Hindlimb muscle (tissue), 1 donor: ENCODE measurements at regions not wholly inside any gene's neighbourhood (a gene's known extent, or its start where the extent isn't known, plus 50 kb on each side); places are given as distances from the start of the nearest gene placed in this dataset.
A peak's percentile ranks its signal among the peaks of the same experiment; 100 is the strongest.
"Not testable (repeated sequence)": the region's sequence is repeated elsewhere in the genome, so short reads cannot be mapped to it uniquely, and the experiment has no call there.

ENCODE experiments used
- DNase-seq: peaks from one replicate; pipeline ENCODE4 v3.0.0-alpha.2; 2013

DNA sequence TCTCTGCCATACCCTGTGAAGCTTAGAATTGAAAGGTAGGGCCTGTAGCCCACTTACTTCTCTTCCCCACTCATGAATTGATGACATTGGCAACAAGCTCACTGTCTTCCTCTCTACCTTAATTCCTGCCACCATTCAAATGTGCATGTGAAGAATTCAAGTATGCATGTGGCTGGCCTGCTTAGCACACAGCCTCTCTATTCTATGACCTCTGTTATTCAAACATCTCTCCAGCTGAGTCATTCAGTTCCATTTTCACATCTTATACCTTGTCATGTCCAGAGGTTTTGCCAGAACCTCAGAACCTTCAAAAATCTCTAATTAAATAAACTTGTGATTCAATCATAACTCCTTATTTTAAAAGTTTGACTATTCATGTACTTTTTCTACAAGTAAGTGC lies 114.7 kb upstream of the MAN2A1 start:
- DNase-seq = no peak

GRCh38 chr5:109573766-109574165 lies 116.0 kb upstream of the MAN2A1 start:
- DNase-seq = no peak

DNA sequence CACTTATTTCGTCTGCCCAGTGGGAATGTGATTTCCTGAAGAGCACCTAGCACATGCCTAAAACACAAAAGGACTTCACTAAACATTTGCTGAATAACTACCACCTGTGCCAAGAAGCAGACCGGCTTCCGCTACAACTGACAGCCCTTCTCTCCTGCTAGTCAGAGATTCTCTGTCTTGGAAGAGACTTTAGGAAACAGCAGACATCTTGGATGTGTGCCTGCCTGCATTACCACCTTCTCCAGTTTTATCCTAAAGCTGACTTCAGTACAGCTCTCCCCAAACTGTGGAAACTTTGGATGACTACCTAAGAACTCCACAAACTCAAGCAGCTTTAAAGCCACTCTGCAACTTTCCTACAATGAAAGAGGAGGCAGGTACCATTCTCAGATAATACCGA lies 116.5 kb upstream of the MAN2A1 start:
- no peak for DNase-seq

- no peak for DNase-seq
Measured at GRCh38 chr5:109571785-109572184, 117.9 kb upstream of the MAN2A1 start.

GRCh38 chr5:109570362-109570874 lies 119.3 kb upstream of the MAN2A1 start:
- DNase-seq = no peak

- peak; percentile 68 for DNase-seq
Measured at GRCh38 chr5:109567374-109568044, 122.2 kb upstream of the MAN2A1 start.

DNA sequence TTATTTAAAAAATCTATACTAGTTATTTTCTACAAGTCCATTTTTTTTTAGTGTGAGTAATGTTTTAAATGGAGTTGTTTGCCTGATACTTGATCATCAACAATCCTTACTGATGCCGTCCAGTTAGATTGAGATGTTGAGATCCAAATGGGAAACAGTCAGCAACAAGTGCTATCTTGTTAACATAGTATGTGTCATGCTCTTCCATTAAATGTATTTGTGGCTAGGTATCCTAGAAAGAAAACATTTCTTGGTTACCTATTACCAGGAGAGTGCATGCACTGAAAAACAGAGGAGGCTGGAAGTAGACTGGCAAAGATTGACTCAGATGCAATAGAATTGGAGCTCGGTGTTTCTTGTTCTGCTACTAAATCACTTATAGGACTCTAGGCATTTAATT lies 123.4 kb upstream of the MAN2A1 start:
- DNase-seq = no peak

GRCh38 chr5:109563739-109564138 lies 126.0 kb upstream of the MAN2A1 start:
- no peak for DNase-seq

GRCh38 chr5:109563189-109563588 lies 126.5 kb upstream of the MAN2A1 start:
- DNase-seq = no peak

DNA sequence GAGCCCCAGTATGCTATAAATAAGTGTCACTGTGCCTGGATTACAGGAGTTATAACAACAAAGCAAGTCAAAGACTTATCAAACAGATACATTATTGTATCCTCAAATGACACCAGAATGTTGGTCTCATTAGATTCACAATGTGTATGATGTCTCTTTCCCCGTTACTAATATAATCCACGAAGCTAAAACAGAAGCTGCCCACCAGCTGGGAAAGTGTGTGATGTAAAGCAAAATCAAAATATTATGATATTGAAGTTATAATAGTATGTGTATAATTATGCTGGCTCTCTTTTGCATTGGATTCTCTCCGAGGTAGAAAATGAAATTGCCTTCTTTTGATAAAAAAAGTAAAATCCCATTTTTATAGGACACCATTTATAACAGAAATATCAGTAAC lies 127.3 kb upstream of the MAN2A1 start:
- no peak for DNase-seq

GRCh38 chr5:109561447-109561846 lies 128.3 kb upstream of the MAN2A1 start:
- no peak for DNase-seq

- DNase-seq = no peak
Measured at GRCh38 chr5:109560554-109560953, 129.2 kb upstream of the MAN2A1 start.

DNA sequence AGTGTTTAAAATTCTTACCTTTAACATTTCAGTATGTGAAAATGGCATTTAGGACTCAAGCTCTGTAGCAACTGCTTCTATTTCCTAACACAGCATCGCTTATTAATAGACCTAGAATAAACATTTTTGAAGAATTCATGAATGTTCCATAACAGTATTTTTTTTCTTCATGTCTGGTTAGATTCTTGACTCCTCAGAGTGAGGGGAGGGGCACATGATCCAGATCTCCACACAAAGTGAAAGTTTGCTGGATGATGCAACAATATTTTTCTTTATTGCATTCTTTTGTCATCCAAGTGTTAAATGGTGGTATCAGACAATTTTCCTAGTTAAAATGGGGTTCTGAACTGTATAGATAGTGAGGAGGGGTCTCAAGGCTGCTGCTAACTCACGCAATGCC lies 130.8 kb upstream of the MAN2A1 start:
- no peak for DNase-seq

- no peak for DNase-seq
Measured at GRCh38 chr5:109558364-109558763, 131.4 kb upstream of the MAN2A1 start.

GRCh38 chr5:109553846-109554245 lies 135.9 kb upstream of the MAN2A1 start:
- no peak for DNase-seq

- DNase-seq = not testable (repeated sequence)
Measured at GRCh38 chr5:109551234-109551633, 138.5 kb upstream of the MAN2A1 start.

- no peak for DNase-seq
Measured at GRCh38 chr5:109550077-109550476, 139.7 kb upstream of the MAN2A1 start.

DNA sequence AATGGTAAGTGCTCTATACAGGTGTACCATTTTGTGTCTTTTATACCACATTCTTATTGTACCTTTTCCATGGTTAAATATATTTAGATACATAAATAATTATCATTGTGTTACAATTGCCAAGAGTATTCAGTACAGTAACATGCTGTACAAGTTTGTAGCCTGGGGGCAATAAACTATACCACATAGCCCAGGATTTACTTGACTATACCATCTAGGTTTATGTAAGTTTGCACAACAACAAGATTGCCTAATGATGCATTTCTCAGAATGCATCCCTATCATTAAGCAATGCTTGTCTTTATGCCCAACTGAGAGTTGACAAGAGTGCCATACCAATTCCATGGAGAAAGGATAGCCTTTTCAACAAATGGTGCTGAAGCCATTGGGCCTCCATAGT lies 136.7 kb upstream of the PJA2 start:
- no peak for DNase-seq

DNA sequence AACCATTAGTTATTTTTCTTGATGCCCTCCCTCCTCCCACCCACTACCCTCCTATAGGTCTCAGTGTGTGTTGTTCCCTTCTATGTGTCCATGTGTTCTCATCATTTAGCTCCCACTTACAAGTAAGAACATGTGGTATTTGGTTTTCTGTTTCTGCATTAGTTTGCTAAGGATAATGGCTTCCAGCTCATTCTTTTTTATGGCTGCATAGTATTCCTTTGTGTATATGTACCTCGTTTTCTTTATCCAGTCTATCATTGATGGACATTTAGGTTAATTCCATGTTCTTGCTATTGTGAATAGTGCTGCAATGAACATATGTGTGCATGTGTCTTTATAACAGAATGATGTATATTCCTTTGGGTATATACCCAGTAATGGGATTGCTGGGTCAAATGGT lies 135.1 kb upstream of the PJA2 start:
- DNase-seq = not testable (repeated sequence)

- not testable (repeated sequence) for DNase-seq
Measured at GRCh38 chr5:109538692-109539091, 128.9 kb upstream of the PJA2 start.

- not testable (repeated sequence) for DNase-seq
Measured at GRCh38 chr5:109535090-109535489, 125.3 kb upstream of the PJA2 start.

DNA sequence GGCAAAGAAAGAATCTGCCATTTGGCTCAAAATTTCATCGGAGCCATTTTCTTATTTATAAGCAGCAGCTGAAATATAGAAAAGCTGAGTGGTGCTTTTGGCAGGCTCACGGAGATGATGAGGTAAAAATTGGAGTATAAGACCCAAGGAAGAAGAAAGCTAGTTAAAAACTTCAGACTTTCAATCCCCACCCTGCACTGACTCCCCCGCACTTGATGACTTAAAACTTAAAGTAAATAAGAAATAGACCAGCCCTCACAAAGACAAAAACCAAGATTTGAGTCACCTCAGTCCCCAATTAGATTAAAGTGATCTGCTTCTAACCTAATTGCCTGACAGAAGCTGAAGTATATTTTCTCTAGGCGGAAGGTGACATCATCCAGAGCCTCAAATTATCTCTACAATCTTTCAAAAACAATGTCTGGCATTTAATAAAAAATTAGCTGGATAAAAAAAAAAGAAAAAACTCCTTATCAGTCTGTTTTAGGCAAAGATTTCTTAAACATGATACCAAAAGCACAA lies 124.0 kb upstream of the PJA2 start:
- peak; percentile 6 for DNase-seq

DNA sequence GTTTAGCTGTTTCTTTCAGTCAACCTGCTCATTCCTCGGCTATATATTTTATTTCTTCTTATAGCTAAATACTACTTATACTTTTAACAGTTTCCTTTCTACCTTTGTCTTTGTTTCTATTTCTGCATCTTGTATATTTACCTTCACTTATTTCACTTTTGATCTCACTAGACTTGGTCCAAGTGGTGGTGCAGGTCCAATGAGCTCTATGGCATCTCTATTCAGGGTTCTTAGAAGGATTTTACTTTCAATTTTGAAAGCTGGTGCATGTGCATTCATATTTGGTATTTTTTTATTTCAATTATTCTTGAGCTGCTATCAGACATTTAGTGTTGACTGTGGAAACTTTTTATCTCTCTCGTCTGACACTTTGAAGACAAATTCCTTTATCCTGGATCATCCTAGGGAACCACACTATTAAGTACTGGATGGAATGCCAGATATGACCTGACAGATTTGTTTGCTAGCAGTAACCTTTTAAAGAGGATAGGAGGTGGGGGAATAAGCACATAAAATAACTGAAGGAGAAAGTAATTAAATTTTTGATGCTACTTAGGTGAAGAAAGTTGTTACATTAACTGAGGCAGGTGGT lies 123.1 kb upstream of the PJA2 start:
- no peak for DNase-seq

- no peak for DNase-seq
Measured at GRCh38 chr5:109531262-109531661, 121.5 kb upstream of the PJA2 start.
